ENCODE measurements at regions not wholly inside any gene's neighbourhood (a gene's known extent, or its start where the extent isn't known, plus 50 kb on each side); places are given as distances from the start of the nearest gene placed in this dataset.
"Not testable (repeated sequence)": the region's sequence is repeated elsewhere in the genome, so short reads cannot be mapped to it uniquely, and the experiment has no call there.

DNA sequence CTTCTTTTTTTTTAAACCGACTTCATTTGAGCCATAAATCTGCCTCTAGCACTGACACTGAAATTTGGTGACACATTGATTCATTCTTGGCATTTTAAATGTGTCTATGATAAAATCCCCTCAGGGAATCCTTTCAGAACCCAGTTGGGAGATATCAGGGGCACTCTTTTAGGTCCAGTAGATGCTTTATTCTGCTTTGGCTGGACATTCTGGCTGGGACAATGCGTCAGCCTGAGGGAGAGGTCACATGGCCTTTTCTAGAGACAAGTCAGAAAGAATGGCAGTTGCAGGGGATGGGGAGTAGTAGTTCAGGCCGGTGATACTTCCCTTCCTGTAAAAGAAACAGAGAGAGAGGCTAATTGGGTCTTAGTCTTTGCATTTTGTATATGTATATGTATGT is 63.1 kb downstream of the TRIM43 start:
- DNase-seq: not testable (repeated sequence)

- DNase-seq: not testable (repeated sequence)
These were observed 64.8 kb downstream of the TRIM43 start for GRCh38 chr2:95656553-95656952.

GRCh38 chr2:95657937-95658336 is 66.1 kb downstream of the TRIM43 start:
- DNase-seq: not testable (repeated sequence)

- not testable (repeated sequence) for DNase-seq
These were observed 69.2 kb downstream of the TRIM43 start for GRCh38 chr2:95660766-95661562.

DNA sequence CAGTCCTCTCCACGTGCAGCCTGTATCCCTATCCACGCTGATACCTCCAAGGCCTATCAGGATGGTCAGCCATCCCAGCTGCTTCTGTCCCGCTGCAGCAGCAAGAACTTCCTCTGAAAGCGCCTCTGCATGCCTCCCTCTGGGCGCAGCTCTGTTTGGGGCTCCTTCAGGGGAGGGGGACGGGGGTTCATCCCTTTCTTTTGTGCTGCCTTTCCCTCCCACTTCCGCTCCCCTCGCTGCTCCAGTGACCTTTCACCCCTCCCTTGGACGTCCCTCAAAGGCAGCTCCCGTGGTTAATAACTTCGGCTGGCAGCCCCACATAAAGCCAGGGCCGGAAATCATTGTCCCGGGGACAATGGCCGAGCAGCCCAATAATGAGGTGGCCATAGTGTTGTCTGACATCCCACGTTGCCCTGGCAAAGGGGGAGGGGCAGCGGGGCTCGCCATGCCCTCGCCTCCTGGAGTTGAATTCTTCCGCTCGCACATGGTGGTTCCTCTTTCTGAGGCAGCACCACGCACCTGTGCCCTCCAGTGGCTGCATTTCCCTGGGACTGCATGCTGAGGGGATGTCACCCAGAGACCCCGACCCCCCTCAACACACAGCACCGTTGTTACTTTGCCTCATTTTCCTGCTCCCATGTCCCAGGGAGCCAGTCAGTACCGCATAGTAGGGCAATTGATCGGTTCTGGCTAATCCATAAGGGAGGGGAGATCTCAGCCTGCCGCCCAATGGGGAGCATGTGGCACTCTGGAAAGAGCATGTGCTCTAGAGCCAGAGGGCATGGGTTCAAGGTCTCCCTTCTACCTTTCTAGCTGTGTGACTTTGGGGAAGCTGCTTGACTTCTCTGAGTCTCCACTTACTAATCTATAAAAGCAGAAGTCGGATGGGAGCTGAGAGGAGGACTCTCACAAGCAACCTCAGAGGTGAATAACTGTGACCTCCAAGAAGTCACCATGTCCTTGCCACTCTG is 72.0 kb downstream of the TRIM43 start:
- not testable (repeated sequence) for DNase-seq

DNA sequence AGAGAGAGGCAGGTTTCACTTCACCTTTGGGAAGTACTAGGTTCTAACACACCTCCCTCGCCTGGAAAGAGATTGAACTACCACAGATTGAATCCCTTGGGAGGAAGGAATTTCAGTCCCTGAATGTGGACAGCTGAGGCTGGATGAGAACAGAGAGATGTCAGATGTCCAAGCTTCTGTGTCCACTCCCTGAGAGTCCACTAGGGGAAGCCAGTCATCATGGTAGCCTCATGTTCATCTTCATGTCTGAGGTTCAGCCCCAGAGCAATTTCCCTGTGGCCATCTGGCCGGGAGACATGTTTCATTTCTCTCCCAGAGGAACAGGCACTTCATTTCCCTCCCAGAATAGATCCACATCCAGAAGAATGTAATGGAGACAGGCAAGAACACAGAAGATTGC is 74.8 kb downstream of the TRIM43 start:
- DNase-seq: not testable (repeated sequence)

- no peak for DNase-seq
These were observed 75.7 kb downstream of the TRIM43 start for GRCh38 chr2:95667480-95667879.

GRCh38 chr2:95668934-95669333 is 77.1 kb downstream of the TRIM43 start:
- not testable (repeated sequence) for DNase-seq

DNA sequence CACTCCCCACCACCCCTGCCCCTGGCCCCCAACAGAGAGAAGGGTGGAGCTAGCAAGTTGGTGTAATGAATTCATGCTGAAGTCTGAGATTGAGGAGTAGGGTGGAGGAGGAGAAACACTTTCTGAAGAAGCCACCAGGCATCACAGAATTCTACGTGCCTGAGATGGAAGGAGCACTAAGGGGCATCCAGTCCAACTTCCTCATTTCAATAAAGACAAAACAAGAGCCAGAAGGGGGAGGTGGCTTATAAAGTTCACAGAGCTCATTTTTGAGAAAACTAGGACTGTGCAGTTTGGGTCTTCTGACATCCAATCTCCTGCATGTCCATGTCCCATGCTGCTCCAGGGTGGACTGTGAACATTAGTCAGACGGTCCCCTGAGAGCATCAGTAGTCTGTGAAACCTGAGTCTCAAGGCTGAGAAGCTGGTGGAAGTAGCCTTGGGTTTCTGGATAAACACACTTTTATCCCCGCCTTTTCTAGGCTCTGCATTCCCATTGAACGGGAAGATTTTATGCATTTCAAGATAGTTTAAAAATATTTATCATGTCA is 77.7 kb downstream of the TRIM43 start:
- no peak for DNase-seq

DNA sequence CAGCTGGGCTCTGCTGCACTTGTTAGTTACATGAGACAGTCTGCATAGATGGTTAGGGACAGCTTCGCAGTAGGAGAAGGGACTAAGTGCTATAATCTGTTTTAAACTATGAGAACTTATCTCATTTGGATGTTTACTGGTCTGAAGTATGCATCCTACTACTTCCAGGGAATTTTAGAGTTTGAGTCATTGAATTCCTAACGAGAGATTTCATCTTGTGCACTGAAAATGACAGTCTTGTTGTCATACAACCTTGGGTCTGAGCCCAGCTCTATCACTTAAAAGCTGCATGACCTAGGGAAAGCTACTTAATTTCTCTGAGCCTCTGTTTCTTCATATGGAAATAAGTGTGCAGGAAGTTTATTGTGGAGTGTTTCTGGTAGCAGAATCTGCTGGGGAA is 78.4 kb downstream of the TRIM43 start:
- no peak for DNase-seq

DNA sequence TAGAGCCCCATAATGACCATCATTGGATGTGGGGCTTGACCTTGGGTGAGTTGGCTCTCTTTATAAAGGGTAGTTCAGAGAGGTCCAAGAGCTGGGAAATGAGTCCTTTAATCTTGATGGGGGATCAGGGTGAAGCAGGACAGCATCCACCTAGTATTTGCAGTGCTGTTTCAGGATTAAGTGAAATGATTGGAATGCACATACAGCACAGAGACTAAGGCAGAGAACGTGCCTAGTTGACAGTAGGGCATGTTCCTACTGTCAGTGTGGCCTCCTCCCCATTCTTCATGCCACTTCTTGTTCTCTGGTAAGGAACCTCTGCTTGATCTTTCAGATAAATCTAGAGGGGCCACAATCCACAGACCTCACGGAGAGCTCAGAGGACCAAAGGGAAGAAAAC is 78.9 kb downstream of the TRIM43 start:
- DNase-seq: no peak

- not testable (repeated sequence) for DNase-seq
These were observed 79.4 kb downstream of the TRIM43 start for GRCh38 chr2:95671171-95671570.

DNA sequence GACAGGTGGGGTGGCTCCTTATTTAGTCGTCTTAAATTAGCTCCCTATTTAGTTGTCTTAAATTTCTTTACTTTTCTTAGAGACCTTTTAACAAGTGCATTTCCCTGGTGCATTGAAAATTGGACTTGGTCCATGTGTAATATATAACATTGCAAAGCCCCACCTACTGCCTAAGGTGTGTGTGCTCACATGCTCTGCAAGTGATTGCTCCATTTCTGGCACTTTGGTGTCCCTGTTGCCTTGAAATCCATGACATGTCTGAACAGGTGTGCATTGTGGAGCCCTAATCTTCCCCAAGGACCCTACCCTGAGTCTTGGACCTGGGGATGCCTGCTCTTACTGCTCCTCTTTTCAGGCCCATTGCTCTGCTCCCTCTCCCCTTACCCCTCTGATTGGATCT is 80.2 kb downstream of the TRIM43 start:
- not testable (repeated sequence) for DNase-seq

- DNase-seq: not testable (repeated sequence)
These were observed 80.7 kb downstream of the TRIM43 start for GRCh38 chr2:95672500-95672899.

DNA sequence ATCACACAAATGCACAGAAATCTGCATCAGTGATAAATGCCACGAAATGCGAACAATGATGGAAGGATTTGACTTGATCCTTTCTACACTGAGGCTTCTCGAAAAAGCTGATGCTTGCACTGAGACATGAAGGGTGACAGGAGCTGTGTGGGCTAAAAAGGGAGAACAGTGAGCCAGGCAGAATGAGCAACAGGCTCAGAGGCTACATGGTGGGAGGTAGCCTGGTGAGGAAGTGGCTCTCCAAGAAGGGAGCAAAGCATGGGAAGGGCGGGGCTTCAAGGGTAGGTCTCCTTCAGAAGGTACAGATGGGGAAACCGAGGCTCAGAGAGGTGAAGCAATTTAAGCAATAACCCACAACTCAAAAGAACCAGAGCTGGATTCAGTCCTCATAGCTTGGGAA is 82.4 kb downstream of the TRIM43 start:
- DNase-seq: no peak

DNA sequence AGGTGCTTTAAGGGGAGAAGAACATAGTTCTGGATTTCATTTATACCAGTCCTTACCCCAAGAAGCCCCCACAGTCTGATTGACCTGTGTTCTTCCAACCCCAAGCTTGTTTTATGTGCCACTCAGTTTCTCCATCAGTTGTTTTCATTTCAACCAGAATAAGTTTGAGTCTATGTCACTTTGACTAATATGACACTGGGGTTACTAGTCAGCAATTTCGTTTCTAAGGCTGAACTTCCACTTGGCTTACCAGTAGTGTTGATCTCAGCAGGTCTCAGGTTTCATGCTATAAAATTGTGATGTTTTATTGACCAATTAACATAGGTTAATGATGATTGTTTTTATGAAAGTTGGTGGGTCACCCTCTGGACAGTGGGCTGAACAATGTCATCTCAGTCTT is 84.8 kb downstream of the TRIM43 start:
- DNase-seq: not testable (repeated sequence)

DNA sequence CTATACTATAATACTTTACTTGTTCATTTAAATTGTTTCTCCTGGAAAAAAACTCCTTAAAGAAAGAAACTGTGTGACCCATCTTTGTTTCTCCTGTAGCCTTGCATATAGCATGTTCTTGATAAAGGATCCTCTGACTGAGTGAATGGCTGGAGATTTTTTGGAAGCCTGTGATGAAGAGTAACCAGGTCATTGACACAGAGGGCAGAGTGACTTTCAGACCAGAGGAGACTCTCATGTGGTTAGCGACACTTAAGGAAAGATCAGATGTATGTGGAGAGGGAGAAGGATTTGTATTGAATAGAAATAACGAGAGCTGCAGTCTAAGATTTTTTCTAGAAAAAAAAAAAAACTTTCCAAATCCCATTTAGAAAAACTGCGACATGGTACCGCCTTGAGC is 85.5 kb downstream of the TRIM43 start:
- no peak for DNase-seq

DNA sequence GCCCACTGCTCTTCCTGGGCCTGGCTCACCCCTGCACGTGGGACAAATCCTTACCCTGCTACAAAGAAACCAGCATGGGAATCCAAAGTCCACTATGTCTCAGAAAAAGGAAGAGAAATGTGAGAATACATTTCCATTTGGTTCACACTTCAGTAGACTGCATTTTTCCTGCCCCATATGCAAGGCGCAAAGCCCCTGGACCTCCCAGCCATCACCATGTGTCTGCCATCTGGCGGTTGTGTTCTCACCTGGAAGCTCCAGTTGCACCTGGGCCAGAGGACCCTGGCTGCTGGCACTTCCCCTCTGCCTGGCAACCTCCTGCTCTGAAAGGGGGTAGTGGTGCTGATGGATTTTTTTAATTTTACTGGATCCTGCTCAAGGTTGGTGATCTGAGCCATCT is 86.0 kb downstream of the TRIM43 start:
- DNase-seq: not testable (repeated sequence)

DNA sequence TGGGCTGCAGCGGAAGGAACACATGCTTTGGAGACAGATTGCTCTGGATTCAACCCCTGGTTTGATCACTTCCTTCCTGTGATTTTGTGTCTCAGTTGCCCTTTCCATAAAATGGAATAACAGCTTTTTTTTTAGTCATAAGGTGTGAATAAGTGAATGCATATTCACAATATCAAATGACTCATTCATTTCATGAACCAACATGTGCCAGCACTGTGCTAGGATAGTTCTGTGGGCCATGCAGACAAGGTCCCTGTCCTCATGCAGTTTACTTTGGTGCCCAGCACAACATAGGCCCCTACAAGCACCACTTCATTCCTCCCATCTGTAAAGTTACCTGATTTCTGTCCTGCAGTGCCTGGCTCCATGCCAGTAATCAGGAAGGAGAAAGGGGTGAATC is 89.4 kb downstream of the TRIM43 start:
- DNase-seq: not testable (repeated sequence)

GRCh38 chr2:95681589-95682081 is 89.8 kb downstream of the TRIM43 start:
- DNase-seq: not testable (repeated sequence)

DNA sequence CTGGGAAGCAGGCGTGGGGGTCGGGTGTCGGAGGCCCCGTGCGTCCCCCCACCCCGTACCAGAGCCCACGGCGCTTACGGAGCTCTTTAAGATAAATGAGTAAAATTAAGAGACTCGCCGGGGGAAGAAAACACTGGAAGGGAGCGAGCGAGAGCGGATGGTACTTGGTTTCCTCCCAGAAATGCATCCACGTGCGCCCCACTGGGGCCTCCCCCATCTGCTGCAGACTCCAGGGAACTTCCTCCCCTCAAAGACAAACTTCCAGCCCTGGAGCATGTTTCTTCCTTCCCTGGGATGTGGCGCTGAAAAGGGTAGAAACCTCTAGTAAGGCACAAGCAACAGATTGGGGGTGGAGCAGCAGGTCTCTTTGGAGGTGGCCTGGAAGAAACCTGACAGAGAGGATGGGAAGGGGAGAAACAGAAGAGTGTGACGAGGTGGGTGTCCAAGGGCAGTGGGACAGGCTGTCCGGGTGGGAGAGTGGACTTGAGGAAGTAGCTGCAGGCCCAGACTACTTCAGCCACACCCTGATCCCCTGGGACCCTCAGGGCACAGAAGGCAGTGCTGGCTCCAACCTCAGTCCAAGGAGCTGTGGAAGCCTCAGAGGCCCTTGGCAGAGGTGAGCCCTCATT is 91.2 kb downstream of the TRIM43 start:
- DNase-seq: not testable (repeated sequence)

GRCh38 chr2:95685513-95685912 is 93.7 kb downstream of the TRIM43 start:
- no peak for DNase-seq
